GM12878 (cell line): ENCODE measurements at regions not wholly inside any gene's neighbourhood (a gene's known extent, or its start where the extent isn't known, plus 50 kb on each side); places are given as distances from the start of the nearest gene placed in this dataset.

Experiments used
- ATAC-seq: fragments of 200-7000 bp; cut with Tn5 transposase; 3 replicates; pipeline ENCODE4 v1.9.1; 2020; ENCODE audit warnings: mild to moderate bottlenecking, moderate library complexity
- BruUV-seq: library from RNA; stranded (reverse); fragments of 400-500 nt; replicated peaks from 2 replicates; lab custom pipeline; 2021; lab: Mats Ljungman, UMichigan
- CTCF ChIA-PET: fragments of 300-600 bp; sonication (Branson Sonifier 250); formaldehyde crosslinking; extraction: SDS; loops from one replicate; lab custom pipeline; 2021; ENCODE audit warnings: inconsistent platforms; lab: Yijun Ruan, JAX
- POLR2A ChIA-PET: fragments of 350-600 bp; formaldehyde crosslinking; extraction: SDS; loops from one replicate; lab custom pipeline; 2021; ENCODE audit warnings: inconsistent platforms; lab: Charles Lee
- RAD21 ChIA-PET: fragments of 300-600 bp; sonication (Branson Sonifier 250); formaldehyde crosslinking; loops from one replicate; lab custom pipeline; 2023; ENCODE audit warnings: antibody characterized with exemption; ENCODE audit not compliant: unreplicated experiment; lab: Charles Lee
- SMC1A ChIA-PET: fragments of 300-600 bp; sonication (Branson Sonifier 250); formaldehyde crosslinking; loops from one replicate; lab custom pipeline; 2023; ENCODE audit not compliant: unreplicated experiment, uncharacterized antibody; lab: Charles Lee
- DNase-seq: peaks from one replicate; pipeline ENCODE4 v3.0.0-alpha.2; 2011; ENCODE audit warnings: low read depth, low spot score
- FAIRE-seq: peaks from 3 replicates; lab custom pipeline; 2011; peaks lifted over from hg19 to GRCh38; lab: Jason Lieb, UNC
- H2AFZ ChIP-seq: 2 replicates; pipeline ENCODE4 v1.6.0; 2011; ENCODE audit warnings: low read depth, low read length, control low read depth; ENCODE audit not compliant: control insufficient read depth
- H3K27ac ChIP-seq: 2 replicates; pipeline ENCODE4 v1.5.1; 2011; ENCODE audit warnings: control low read depth; ENCODE audit not compliant: control insufficient read depth, insufficient read depth
- H3K27me3 ChIP-seq, 2 experiments: replicated peaks in 1 of 2; 2 replicates each; pipeline versions ENCODE4 v1.6.0 to v1.6.1; 2011; ENCODE audit warnings: low read length in 1 of 2; ENCODE audit not compliant: control insufficient read depth in 2 of 2, insufficient read depth in 2 of 2
- H3K36me3 ChIP-seq, 2 experiments: 2 replicates each; pipeline ENCODE4 v1.5.1; 2011; ENCODE audit warnings: low read length in 1 of 2; ENCODE audit not compliant: control insufficient read depth in 2 of 2, insufficient read depth in 2 of 2
- H3K4me1 ChIP-seq: 2 replicates; pipeline ENCODE4 v1.6.1; 2011; ENCODE audit warnings: mild to moderate bottlenecking, low read length, moderate library complexity, mixed read lengths; ENCODE audit not compliant: control insufficient read depth, insufficient read depth
- H3K4me2 ChIP-seq: 2 replicates; pipeline ENCODE4 v1.6.0; 2011; ENCODE audit warnings: control low read depth; ENCODE audit not compliant: control insufficient read depth, insufficient read depth
- H3K4me3 ChIP-seq: fragments of 200-600 bp; sonication (generic); 2 replicates; pipeline ENCODE4 v1.5.1; 2016
- H3K79me2 ChIP-seq: 2 replicates; pipeline ENCODE4 v1.6.0; 2011; ENCODE audit warnings: low read length; ENCODE audit not compliant: control insufficient read depth, insufficient read depth
- H3K9ac ChIP-seq: 2 replicates; pipeline ENCODE4 v1.8.0; 2011; ENCODE audit warnings: low read length, control low read depth, mixed read lengths; ENCODE audit not compliant: control insufficient read depth, insufficient read depth
- H3K9me3 ChIP-seq: replicated peaks from 3 replicates; pipeline ENCODE4 v1.5.1; 2011; ENCODE audit warnings: mild to moderate bottlenecking, low read length; ENCODE audit not compliant: control insufficient read depth, insufficient read depth
- H4K20me1 ChIP-seq: 2 replicates; pipeline ENCODE4 v1.6.0; 2011; ENCODE audit not compliant: control insufficient read depth, insufficient read depth
- CEBPB ChIP-seq, 2 experiments: fragments of 150-350 bp in 1 of 2; IDR thresholded peaks; 2 replicates each; pipeline ENCODE4 v1.6.1; 2012 to 2014; ENCODE audit warnings: low read depth in 2 of 2, low read length in 2 of 2, borderline replicate concordance in 1 of 2, inconsistent platforms in 1 of 2
- CREB1 ChIP-seq: IDR thresholded peaks from 2 replicates; pipeline ENCODE4 v1.6.1; 2012; ENCODE audit warnings: low read depth, mild to moderate bottlenecking, inconsistent platforms
- EZH2 ChIP-seq: IDR thresholded peaks from 2 replicates; pipeline ENCODE4 v1.6.1; 2012; ENCODE audit warnings: low read depth, mild to moderate bottlenecking, control low read depth, inconsistent platforms, low read length, borderline replicate concordance; ENCODE audit not compliant: control insufficient read depth
- MEF2A ChIP-seq: IDR thresholded peaks from 2 replicates; pipeline ENCODE4 v1.6.1; 2011; ENCODE audit warnings: low read depth, mild to moderate bottlenecking, low read length, moderate library complexity; ENCODE audit not compliant: insufficient read depth
- MYC ChIP-seq: IDR thresholded peaks from 2 replicates; pipeline ENCODE4 v1.6.1; 2011; ENCODE audit warnings: mild to moderate bottlenecking, low read length, moderate library complexity, inconsistent platforms; ENCODE audit not compliant: insufficient read depth, insufficient replicate concordance, insufficient read length, severe bottlenecking
- RAD51 ChIP-seq: fragments of 450-650 bp; IDR thresholded peaks from 2 replicates; pipeline ENCODE4 v1.6.1; 2016; ENCODE audit warnings: moderate library complexity, mild to moderate bottlenecking, inconsistent platforms
- SMARCA5 ChIP-seq: fragments of 450-650 bp; IDR thresholded peaks from 2 replicates; pipeline ENCODE4 v1.6.1; 2017; ENCODE audit warnings: mild to moderate bottlenecking
- ZNF592 ChIP-seq: fragments of 450-650 bp; IDR thresholded peaks from 2 replicates; pipeline ENCODE4 v1.6.1; 2017; ENCODE audit warnings: mild to moderate bottlenecking, moderate library complexity
- WGBS: methylation state at CpG from one replicate; pipeline ENCODE4 v1.1.6; 2016; ENCODE audit warnings: low lambda C conversion rate; ENCODE audit not compliant: insufficient replicate concordance, insufficient coverage; ENCODE audit errors: missing lambda C conversion rate; 5-methylcytosine and 5-hydroxymethylcytosine counted together
- in situ Hi-C: fragments of 300-500 bp; cut with MboI; formaldehyde crosslinking; loops from 9 replicates; pipeline ENCODE4 v1.14.3; 2018; ENCODE audit warnings: mixed read lengths
- intact Hi-C: fragments of 100-400 bp; cut with micrococcal nuclease; formaldehyde crosslinking; loops from one replicate; pipeline ENCODE4 v1.14.2; 2022; ENCODE audit not compliant: unreplicated experiment
- TF ChIP-seq, protein P1 (sequence below): fragments of 450-650 bp; IDR thresholded peaks from 2 replicates; pipeline ENCODE4 v1.6.1; 2017; ENCODE audit warnings: mild to moderate bottlenecking, moderate library complexity
- TF ChIP-seq, protein P2 (sequence below): fragments of 450-650 bp; formaldehyde crosslinking; IDR thresholded peaks from 2 replicates; pipeline ENCODE4 v1.4.0; 2020; ENCODE audit warnings: mild to moderate bottlenecking, moderate library complexity

DNA sequence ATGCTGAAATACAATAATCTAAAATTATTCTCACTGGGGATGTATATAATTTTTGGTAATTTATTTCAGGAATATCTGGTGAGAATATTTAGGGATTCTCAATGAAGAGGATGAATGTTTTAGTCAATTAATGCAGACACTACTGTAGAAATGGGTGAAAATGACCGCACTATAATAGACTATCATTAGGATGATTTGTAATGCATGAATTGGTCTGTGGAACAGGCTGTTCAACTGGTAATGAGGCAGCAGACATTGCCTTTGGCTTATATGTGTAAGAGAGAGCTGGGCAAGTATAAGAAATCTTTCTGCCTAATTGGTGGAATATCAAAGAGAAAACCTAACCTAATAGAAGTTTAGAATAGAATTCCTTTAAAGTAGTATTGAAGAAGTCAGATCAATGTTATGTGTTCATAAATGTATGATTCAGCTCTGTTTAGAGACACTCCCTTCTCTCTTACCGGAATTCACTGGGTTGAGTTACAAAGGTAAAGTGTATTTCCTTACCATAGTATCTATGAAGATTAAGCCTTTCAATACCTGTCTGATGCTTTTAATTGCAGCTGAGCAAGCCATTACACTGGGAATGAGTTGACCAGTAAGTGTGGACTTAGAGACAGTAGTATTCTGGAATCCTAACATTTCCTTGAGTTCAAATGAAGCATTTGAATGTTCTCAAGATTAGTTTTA lies 274.5 kb downstream of the S1PR1 start:
- intact Hi-C loops: no loop called here
- RAD21 ChIA-PET: interaction anchor here (1.8 to 2.5 kb wide), 2 partner anchors 9 to 221 kb away, joined by 5 to 8 read pairs; no protein-coding TSS in a partner anchor
- H2AFZ ChIP-seq: no peak overlapping the region
- TF ChIP-seq, protein P1, sequence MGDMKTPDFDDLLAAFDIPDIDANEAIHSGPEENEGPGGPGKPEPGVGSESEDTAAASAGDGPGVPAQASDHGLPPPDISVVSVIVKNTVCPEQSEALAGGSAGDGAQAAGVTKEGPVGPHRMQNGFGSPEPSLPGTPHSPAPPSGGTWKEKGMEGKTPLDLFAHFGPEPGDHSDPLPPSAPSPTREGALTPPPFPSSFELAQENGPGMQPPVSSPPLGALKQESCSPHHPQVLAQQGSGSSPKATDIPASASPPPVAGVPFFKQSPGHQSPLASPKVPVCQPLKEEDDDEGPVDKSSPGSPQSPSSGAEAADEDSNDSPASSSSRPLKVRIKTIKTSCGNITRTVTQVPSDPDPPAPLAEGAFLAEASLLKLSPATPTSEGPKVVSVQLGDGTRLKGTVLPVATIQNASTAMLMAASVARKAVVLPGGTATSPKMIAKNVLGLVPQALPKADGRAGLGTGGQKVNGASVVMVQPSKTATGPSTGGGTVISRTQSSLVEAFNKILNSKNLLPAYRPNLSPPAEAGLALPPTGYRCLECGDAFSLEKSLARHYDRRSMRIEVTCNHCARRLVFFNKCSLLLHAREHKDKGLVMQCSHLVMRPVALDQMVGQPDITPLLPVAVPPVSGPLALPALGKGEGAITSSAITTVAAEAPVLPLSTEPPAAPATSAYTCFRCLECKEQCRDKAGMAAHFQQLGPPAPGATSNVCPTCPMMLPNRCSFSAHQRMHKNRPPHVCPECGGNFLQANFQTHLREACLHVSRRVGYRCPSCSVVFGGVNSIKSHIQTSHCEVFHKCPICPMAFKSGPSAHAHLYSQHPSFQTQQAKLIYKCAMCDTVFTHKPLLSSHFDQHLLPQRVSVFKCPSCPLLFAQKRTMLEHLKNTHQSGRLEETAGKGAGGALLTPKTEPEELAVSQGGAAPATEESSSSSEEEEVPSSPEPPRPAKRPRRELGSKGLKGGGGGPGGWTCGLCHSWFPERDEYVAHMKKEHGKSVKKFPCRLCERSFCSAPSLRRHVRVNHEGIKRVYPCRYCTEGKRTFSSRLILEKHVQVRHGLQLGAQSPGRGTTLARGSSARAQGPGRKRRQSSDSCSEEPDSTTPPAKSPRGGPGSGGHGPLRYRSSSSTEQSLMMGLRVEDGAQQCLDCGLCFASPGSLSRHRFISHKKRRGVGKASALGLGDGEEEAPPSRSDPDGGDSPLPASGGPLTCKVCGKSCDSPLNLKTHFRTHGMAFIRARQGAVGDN: no peak
- TF ChIP-seq, protein P2, sequence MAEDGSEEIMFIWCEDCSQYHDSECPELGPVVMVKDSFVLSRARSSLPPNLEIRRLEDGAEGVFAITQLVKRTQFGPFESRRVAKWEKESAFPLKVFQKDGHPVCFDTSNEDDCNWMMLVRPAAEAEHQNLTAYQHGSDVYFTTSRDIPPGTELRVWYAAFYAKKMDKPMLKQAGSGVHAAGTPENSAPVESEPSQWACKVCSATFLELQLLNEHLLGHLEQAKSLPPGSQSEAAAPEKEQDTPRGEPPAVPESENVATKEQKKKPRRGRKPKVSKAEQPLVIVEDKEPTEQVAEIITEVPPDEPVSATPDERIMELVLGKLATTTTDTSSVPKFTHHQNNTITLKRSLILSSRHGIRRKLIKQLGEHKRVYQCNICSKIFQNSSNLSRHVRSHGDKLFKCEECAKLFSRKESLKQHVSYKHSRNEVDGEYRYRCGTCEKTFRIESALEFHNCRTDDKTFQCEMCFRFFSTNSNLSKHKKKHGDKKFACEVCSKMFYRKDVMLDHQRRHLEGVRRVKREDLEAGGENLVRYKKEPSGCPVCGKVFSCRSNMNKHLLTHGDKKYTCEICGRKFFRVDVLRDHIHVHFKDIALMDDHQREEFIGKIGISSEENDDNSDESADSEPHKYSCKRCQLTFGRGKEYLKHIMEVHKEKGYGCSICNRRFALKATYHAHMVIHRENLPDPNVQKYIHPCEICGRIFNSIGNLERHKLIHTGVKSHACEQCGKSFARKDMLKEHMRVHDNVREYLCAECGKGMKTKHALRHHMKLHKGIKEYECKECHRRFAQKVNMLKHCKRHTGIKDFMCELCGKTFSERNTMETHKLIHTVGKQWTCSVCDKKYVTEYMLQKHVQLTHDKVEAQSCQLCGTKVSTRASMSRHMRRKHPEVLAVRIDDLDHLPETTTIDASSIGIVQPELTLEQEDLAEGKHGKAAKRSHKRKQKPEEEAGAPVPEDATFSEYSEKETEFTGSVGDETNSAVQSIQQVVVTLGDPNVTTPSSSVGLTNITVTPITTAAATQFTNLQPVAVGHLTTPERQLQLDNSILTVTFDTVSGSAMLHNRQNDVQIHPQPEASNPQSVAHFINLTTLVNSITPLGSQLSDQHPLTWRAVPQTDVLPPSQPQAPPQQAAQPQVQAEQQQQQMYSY (CRISPR knock-in tag): no peak
- TF ChIP-seq ZNF592: no peak
- TF ChIP-seq SMARCA5: no peak
- TF ChIP-seq MYC: no peak
- TF ChIP-seq EZH2: no peak
- no peak for TF ChIP-seq CEBPB (IDR thresholded peaks at IDR 0.05; ENCODE audit: borderline replicate concordance in 1 of 2, low read depth in 2 of 2, low read length in 2 of 2)
- TF ChIP-seq RAD51: no peak
- TF ChIP-seq MEF2A: no peak
- TF ChIP-seq CREB1: no peak

More for the DNA sequence above, 274.5 kb downstream of the S1PR1 start:
- ChIA-PET POLR2A (interaction anchor here (0.7 kb wide), 1 partner anchor 557 kb away, joined by 3 read pairs; no protein-coding TSS in a partner anchor), CTCF (interaction anchor here (0.8 to 7.8 kb wide), 3 partner anchors 8 to 202 kb away, joined by 3 to 87 read pairs (median 4); no protein-coding TSS in a partner anchor), SMC1A (interaction anchor here (1.4 to 2.5 kb wide), 2 partner anchors 9 kb away, joined by 5 to 12 read pairs; no protein-coding TSS in a partner anchor)
- no peaks in the 10 kb centered on the region for H3K4me1 ChIP-seq
- FAIRE-seq (no peak), DNase-seq (no peak), ATAC-seq (no peak)
- H3K79me2 ChIP-seq: no peaks in the 10 kb centered on the region
- H3K4me3 ChIP-seq: no peak overlapping the region
- H4K20me1 ChIP-seq: no peaks in the 10 kb centered on the region
- no peaks in the 10 kb centered on the region for H3K9me3 ChIP-seq
- no peaks in the 10 kb centered on the region for H3K27me3 ChIP-seq
- no peak overlapping the region for H3K27ac ChIP-seq
- BruUV-seq: no TSS peak
- WGBS: 98% methylated on average over 2 of the region's 2 CpGs
- no peak overlapping the region for H3K9ac ChIP-seq
- H3K4me2 ChIP-seq: no peak overlapping the region
- in situ Hi-C loops: loop anchor here (25.0 kb wide), 2 partner anchors 676 to 1451 kb away; no protein-coding TSS in a partner anchor
- no peaks in the 10 kb centered on the region for H3K36me3 ChIP-seq
